Midbrain (tissue), 1 donor: ENCODE measurements at regions not wholly inside any gene's neighbourhood (a gene's known extent, or its start where the extent isn't known, plus 50 kb on each side); places are given as distances from the start of the nearest gene placed in this dataset.

ENCODE experiments used
- DNase-seq: peaks from one replicate; lab custom pipeline; 2025; lab: John Stamatoyannopoulos, UW

DNA sequence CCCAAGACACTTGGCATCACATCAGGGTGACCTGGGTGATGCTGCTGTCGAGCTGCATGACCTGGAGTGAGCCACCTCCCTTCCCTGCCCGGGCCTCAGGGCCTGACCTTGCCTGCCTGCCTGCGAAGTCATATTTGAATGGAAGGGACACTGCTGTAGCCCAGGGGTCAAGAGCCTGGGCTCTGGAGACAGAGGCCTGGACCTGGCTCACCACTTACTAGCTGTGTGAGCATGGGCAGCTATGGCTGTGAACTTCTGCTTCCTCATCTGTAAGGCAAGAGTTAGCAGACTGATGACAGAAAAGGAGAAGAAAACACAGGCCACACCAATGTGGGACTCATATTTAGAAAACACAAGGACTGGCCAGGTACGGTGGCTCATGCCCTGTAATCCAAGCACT lies 118.7 kb downstream of the ZFP36L2 start:
- no peak for DNase-seq

- DNase-seq: peak; percentile 55
Observed at GRCh38 chr2:43106559-43107527, 119.6 kb downstream of the ZFP36L2 start.

DNA sequence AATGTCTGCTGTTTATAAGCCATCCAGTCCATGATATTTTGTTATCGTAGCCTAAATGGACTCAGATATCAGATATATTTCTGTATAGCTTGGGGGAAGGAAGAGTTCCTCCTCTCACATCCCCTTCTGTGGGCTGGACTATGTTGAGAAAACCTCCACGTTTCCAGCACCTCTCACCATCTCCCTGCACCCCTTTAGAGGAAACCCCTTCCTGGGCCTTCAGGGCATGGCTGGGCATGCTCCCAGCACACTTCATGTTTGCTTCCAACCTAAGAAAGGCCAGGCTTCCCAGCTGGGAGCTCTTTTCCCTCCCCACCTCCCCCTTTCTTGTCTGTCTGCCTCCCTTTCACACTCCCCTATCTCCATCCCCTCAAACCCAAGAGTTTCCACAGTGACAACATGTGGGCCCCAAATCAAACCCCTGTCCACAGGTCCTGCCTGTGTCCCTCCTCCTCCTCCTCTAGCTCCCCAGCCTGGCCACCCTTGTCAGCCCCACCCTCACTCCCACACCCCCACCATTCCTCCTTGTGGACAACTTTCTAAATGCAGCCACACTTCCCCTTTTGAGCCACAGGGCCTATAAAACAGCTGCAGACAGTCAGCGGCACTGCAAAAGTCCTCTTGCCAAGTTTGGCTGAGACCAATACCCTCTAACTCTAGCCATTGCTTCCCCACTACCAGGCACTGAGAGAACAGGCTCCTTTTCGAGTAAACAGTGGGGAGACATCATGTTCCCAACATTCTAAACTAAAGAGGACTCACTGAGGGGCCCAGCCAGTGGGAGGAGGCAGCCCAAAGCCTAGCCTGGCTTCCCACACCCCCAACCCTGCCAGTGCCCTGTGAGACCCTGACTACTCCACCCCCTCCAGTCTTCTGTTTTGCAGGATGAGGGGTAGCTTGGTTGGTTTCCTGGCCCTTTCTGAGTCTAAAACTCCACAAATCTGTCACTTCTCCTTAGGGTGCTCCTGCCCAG lies 120.5 kb downstream of the ZFP36L2 start:
- peak; percentile 63 for DNase-seq

DNA sequence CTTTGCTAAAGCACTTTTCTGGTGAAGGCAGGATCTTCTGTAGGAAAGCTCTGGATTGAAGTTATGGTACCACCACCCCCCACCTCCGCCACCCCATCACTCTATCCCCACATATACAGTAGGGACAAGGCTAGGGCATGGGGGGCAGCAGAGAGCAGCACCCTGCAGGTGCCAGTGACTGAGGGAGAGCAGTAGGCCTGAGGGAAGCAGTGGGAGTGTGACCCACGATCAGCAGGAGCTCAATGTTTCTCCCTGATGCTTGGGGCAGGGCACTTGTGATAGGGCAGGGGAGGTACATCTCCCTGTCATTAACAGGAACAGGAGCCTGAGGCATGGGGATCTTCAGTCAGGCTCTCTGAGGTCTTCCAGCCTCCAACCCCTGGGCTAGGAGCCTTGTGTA lies 121.6 kb downstream of the ZFP36L2 start:
- no peak for DNase-seq

- no peak for DNase-seq
Observed at GRCh38 chr2:43104106-43104505, 122.3 kb downstream of the ZFP36L2 start.

DNA sequence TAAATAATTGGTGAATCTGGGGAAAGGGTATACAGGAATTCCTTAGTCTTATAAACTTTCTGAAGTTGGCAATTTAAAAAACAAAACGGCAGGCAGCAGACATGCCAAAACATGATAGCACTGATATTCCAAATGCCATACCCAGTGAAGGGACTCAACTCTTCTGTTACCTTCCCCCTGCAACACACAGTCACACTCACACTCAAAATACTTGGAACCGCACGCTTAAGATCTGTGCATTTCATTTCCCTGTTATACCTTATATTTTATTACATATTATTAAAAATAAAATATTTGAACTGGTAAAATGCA lies 123.4 kb downstream of the ZFP36L2 start:
- DNase-seq: no peak

- DNase-seq: peak; percentile 30
Observed at GRCh38 chr2:43102366-43103092, 123.9 kb downstream of the ZFP36L2 start.

GRCh38 chr2:43101751-43102150 lies 124.7 kb downstream of the ZFP36L2 start:
- DNase-seq: no peak

- DNase-seq: peak; percentile 97
Observed at GRCh38 chr2:43100883-43101662, 125.3 kb downstream of the ZFP36L2 start.

GRCh38 chr2:43100362-43100882 lies 126.0 kb downstream of the ZFP36L2 start:
- no peak for DNase-seq

DNA sequence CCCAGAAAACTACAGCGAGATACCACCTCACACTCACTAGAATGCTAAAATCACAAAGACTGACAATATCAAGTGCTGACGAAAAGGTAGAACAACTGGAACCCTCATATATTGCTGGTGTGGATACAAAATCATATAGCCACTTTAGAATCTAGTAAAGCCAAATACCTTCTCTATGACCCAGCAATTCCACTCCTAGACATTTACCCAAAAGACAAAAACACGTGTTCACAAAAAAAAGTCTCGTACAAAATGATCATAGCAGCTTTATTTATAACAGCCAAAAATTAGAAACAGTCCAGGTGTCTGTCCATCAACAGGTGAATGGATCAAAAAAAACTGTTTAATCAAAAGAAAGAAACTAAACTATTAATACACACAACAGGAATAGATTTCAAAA lies 126.6 kb downstream of the ZFP36L2 start:
- no peak for DNase-seq

DNA sequence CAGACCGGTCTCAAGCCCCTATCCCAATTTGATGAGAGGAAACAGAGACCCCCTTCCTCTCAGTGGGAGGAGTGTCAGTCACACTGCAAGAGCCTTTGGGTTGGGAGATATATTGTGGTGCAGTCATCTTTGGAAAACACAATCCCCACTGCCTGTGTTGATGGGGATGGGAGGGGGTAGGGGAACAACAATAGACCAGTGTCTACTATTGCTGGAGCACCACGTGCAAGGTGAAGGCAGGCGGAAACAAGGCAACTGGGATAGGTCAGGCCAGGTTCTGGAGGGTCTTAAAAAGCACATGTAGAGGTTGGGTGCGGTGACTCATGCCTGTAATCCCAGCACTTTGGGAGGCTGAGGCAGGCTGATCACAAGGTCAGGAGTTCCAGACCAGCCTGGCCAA lies 127.9 kb downstream of the ZFP36L2 start:
- DNase-seq: no peak

DNA sequence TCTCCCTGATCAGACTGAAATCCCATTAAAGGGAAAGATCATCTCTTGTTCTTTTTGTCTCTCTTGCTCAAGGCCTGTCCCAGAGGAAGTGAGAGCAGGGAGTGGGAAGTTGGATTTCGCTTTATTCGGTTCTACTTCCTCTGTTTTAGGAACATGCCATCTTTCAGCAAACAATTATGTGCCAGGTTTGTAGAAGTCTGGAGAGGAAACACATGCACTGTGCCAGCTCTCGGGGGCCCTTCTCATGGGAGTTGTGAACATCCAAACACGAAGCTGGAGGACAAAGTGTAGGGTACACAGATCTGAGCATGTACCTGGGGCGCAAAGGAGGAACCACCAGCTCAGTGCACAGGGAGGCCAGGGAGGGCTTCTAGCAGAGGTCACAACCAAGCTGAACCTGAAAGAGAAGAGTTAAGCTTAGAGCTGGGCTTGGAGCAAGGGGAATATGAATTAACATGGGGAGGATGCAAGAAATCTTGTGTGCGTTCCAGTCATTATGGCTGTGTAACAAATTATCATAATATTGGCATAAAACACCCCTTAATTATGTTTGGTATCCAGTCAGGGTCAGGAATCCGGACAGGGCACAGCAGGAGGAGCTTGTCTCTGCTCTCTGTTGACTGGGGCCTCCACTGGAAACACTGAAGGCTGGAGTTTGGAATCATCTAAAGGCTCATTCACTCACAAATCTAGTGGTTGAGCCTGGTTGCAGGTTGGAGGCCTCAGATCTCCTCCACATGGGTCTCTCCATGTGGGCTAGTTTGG lies 128.6 kb downstream of the ZFP36L2 start:
- peak; percentile 45 for DNase-seq

DNA sequence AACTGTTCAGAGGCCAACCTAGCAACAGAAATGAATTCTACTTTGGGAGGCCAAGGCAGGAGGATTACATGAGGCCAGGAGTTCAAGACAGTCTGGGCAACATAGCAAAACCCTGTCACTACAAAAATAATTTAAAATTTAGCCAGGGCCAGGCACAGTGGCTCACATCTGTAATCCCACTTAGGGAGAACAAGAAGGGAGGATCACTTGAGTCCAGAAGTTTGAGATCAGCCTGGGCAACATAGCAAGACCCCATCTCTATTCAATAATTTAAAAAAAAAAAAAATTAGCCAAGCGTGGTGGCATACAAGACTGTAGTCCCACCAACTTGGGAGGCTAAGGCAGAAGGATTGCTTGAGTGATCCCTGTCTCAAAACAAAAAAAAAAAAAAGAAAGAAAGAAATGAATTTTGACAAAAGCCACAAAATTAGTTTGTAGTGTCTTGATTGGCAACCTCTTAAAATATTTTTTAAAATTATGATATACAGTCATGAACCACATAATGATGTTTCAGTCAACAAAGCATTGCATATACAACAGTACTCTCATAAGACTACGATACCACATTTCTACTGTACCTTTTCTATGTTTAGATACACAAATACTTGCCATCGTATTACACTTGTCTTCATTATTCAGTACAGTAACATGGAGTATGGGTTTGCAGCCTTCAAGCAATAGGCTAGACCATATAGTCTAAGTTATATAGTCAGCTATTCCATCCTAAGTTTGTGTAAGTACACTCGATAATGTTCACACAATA lies 130.7 kb downstream of the ZFP36L2 start:
- DNase-seq: no peak

- DNase-seq: no peak
Observed at GRCh38 chr2:43092520-43093179, 133.8 kb downstream of the ZFP36L2 start.

GRCh38 chr2:43090317-43090716 lies 136.1 kb downstream of the ZFP36L2 start:
- no peak for DNase-seq

- DNase-seq: no peak
Observed at GRCh38 chr2:43088143-43089073, 138.0 kb downstream of the ZFP36L2 start.

DNA sequence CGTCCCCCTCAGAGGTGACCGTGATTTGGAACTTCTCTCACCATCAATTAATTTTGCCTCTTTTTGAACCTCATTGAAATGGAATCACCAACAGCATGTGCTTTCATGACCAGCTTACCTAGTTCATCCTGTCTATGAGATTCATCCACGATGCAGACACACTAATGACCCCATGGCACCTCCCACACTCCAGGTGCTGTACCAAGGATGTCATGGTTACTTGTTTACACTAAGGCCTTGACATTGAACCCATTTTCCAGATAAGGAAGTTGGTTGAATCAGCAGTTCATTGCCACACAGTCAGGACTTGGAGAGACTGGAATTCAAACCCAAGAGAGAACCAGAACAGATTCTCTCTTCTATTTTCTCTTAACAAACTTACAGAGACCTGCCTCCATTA lies 139.0 kb downstream of the ZFP36L2 start:
- DNase-seq: no peak
